GM12878 (cell line): ENCODE measurements at regions not wholly inside any gene's neighbourhood (a gene's known extent, or its start where the extent isn't known, plus 50 kb on each side); places are given as distances from the start of the nearest gene placed in this dataset.

Source experiments
- ATAC-seq: fragments of 200-7000 bp; cut with Tn5 transposase; 3 replicates; pipeline ENCODE4 v1.9.1; 2020; ENCODE audit warnings: mild to moderate bottlenecking, moderate library complexity
- BruUV-seq: library from RNA; stranded (reverse); fragments of 400-500 nt; replicated peaks from 2 replicates; lab custom pipeline; 2021; lab: Mats Ljungman, UMichigan
- CTCF ChIA-PET: fragments of 300-600 bp; sonication (Branson Sonifier 250); formaldehyde crosslinking; extraction: SDS; loops from one replicate; lab custom pipeline; 2021; ENCODE audit warnings: inconsistent platforms; lab: Yijun Ruan, JAX
- POLR2A ChIA-PET: fragments of 350-600 bp; formaldehyde crosslinking; extraction: SDS; loops from one replicate; lab custom pipeline; 2021; ENCODE audit warnings: inconsistent platforms; lab: Charles Lee
- RAD21 ChIA-PET: fragments of 300-600 bp; sonication (Branson Sonifier 250); formaldehyde crosslinking; loops from one replicate; lab custom pipeline; 2023; ENCODE audit warnings: antibody characterized with exemption; ENCODE audit not compliant: unreplicated experiment; lab: Charles Lee
- SMC1A ChIA-PET: fragments of 300-600 bp; sonication (Branson Sonifier 250); formaldehyde crosslinking; loops from one replicate; lab custom pipeline; 2023; ENCODE audit not compliant: unreplicated experiment, uncharacterized antibody; lab: Charles Lee
- DNase-seq: peaks from one replicate; pipeline ENCODE4 v3.0.0-alpha.2; 2011; ENCODE audit warnings: low read depth, low spot score
- FAIRE-seq: peaks from 3 replicates; lab custom pipeline; 2011; peaks lifted over from hg19 to GRCh38; lab: Jason Lieb, UNC
- H2AFZ ChIP-seq: 2 replicates; pipeline ENCODE4 v1.6.0; 2011; ENCODE audit warnings: low read depth, low read length, control low read depth; ENCODE audit not compliant: control insufficient read depth
- H3K27ac ChIP-seq: 2 replicates; pipeline ENCODE4 v1.5.1; 2011; ENCODE audit warnings: control low read depth; ENCODE audit not compliant: control insufficient read depth, insufficient read depth
- H3K27me3 ChIP-seq, 2 experiments: replicated peaks in 1 of 2; 2 replicates each; pipeline versions ENCODE4 v1.6.0 to v1.6.1; 2011; ENCODE audit warnings: low read length in 1 of 2; ENCODE audit not compliant: control insufficient read depth in 2 of 2, insufficient read depth in 2 of 2
- H3K36me3 ChIP-seq, 2 experiments: 2 replicates each; pipeline ENCODE4 v1.5.1; 2011; ENCODE audit warnings: low read length in 1 of 2; ENCODE audit not compliant: control insufficient read depth in 2 of 2, insufficient read depth in 2 of 2
- H3K4me1 ChIP-seq: 2 replicates; pipeline ENCODE4 v1.6.1; 2011; ENCODE audit warnings: mild to moderate bottlenecking, low read length, moderate library complexity, mixed read lengths; ENCODE audit not compliant: control insufficient read depth, insufficient read depth
- H3K4me2 ChIP-seq: 2 replicates; pipeline ENCODE4 v1.6.0; 2011; ENCODE audit warnings: control low read depth; ENCODE audit not compliant: control insufficient read depth, insufficient read depth
- H3K4me3 ChIP-seq: fragments of 200-600 bp; sonication (generic); 2 replicates; pipeline ENCODE4 v1.5.1; 2016
- H3K79me2 ChIP-seq: 2 replicates; pipeline ENCODE4 v1.6.0; 2011; ENCODE audit warnings: low read length; ENCODE audit not compliant: control insufficient read depth, insufficient read depth
- H3K9ac ChIP-seq: 2 replicates; pipeline ENCODE4 v1.8.0; 2011; ENCODE audit warnings: low read length, control low read depth, mixed read lengths; ENCODE audit not compliant: control insufficient read depth, insufficient read depth
- H3K9me3 ChIP-seq: replicated peaks from 3 replicates; pipeline ENCODE4 v1.5.1; 2011; ENCODE audit warnings: mild to moderate bottlenecking, low read length; ENCODE audit not compliant: control insufficient read depth, insufficient read depth
- H4K20me1 ChIP-seq: 2 replicates; pipeline ENCODE4 v1.6.0; 2011; ENCODE audit not compliant: control insufficient read depth, insufficient read depth
- BACH1 ChIP-seq: fragments of 450-650 bp; IDR thresholded peaks from 2 replicates; pipeline ENCODE4 v1.6.1; 2017; ENCODE audit warnings: mild to moderate bottlenecking, borderline replicate concordance
- CBX5 ChIP-seq: sonication (generic); IDR thresholded peaks from 2 replicates; pipeline ENCODE4 v1.6.1; 2016; ENCODE audit warnings: low read depth, moderate library complexity, mild to moderate bottlenecking, inconsistent platforms
- EZH2 ChIP-seq: IDR thresholded peaks from 2 replicates; pipeline ENCODE4 v1.6.1; 2012; ENCODE audit warnings: low read depth, mild to moderate bottlenecking, control low read depth, inconsistent platforms, low read length, borderline replicate concordance; ENCODE audit not compliant: control insufficient read depth
- LARP7 ChIP-seq: fragments of 450-650 bp; IDR thresholded peaks from 2 replicates; pipeline ENCODE4 v1.6.1; 2017; ENCODE audit warnings: mild to moderate bottlenecking
- RFX5 ChIP-seq: IDR thresholded peaks from 2 replicates; pipeline ENCODE4 v1.6.1; 2011; ENCODE audit warnings: low read depth, low read length, improper control_type of control experiment
- SMAD1 ChIP-seq: fragments of 450-650 bp; IDR thresholded peaks from 2 replicates; pipeline ENCODE4 v1.6.1; 2018; ENCODE audit warnings: mild to moderate bottlenecking, low read depth; ENCODE audit not compliant: partially characterized antibody
- SMAD5 ChIP-seq: IDR thresholded peaks from 2 replicates; pipeline ENCODE4 v1.6.1; 2016; ENCODE audit warnings: antibody characterized with exemption, low read depth
- SUZ12 ChIP-seq: fragments of 200-600 bp; sonication (generic); IDR thresholded peaks from one replicate; pipeline ENCODE4 v1.6.1; 2018; ENCODE audit warnings: antibody characterized with exemption, mild to moderate bottlenecking; ENCODE audit not compliant: unreplicated experiment
- TCF7 ChIP-seq: IDR thresholded peaks from 2 replicates; pipeline ENCODE4 v1.6.1; 2014; ENCODE audit warnings: antibody characterized with exemption, borderline replicate concordance
- ZNF384 ChIP-seq: IDR thresholded peaks from 2 replicates; pipeline ENCODE4 v1.6.1; 2012; ENCODE audit warnings: low read depth, mild to moderate bottlenecking, low read length, improper control_type of control experiment, borderline replicate concordance
- WGBS: methylation state at CpG from one replicate; pipeline ENCODE4 v1.1.6; 2016; ENCODE audit warnings: low lambda C conversion rate; ENCODE audit not compliant: insufficient replicate concordance, insufficient coverage; ENCODE audit errors: missing lambda C conversion rate; 5-methylcytosine and 5-hydroxymethylcytosine counted together
- in situ Hi-C: fragments of 300-500 bp; cut with MboI; formaldehyde crosslinking; loops from 9 replicates; pipeline ENCODE4 v1.14.3; 2018; ENCODE audit warnings: mixed read lengths
- intact Hi-C: fragments of 100-400 bp; cut with micrococcal nuclease; formaldehyde crosslinking; loops from one replicate; pipeline ENCODE4 v1.14.2; 2022; ENCODE audit not compliant: unreplicated experiment
- TF ChIP-seq, protein P1 (sequence below): IDR thresholded peaks from 2 replicates; pipeline ENCODE4 v1.6.1; 2011; ENCODE audit warnings: low read depth, mild to moderate bottlenecking, low read length, moderate library complexity, borderline replicate concordance; ENCODE audit errors: extremely low read depth
- TF ChIP-seq, protein P2 (sequence below): fragments of 450-650 bp; IDR thresholded peaks from 2 replicates; pipeline ENCODE4 v1.6.1; 2017; ENCODE audit warnings: mild to moderate bottlenecking, moderate library complexity
- TF ChIP-seq, protein P3 (sequence below): IDR thresholded peaks from 2 replicates; pipeline ENCODE4 v1.6.1; 2011; ENCODE audit warnings: mild to moderate bottlenecking, low read depth, low read length, moderate library complexity; ENCODE audit not compliant: insufficient replicate concordance

DNA sequence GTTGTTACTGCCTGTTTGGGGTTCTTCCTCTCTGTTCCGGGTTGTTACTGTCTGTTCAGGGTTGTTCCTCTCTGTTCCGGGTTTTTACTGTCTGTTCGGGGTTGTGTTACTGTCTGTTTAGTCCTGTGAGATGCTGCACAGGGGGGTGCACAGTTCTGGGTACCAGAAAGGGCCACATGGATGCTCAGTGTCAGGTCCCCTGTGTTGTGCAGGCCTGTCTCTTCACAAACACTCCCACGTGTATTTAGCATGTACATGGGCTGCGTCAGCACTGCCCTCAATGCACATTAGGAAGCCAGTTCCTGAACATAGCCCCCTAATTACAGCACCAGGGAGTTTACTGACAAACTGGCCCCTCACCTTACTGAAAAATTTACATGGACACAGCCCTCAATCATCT, 118.5 kb downstream of the DLL1 start:
- Histone ChIP-seq H3K9ac (no peak overlapping the region), H3K27me3 (no peaks in the 10 kb centered on the region), H3K4me2 (no peak overlapping the region), H3K4me3 (no peak overlapping the region), H4K20me1 (no peaks in the 10 kb centered on the region), H3K9me3 (peaks cover 3% of the 10 kb centered on the region; the same call in 2 of the 3 replicates), H3K36me3 (no peaks in the 10 kb centered on the region), H2AFZ (no peak overlapping the region), H3K4me1 (no peaks in the 10 kb centered on the region), H3K79me2 (no peaks in the 10 kb centered on the region), H3K27ac (no peak overlapping the region)
- ChIA-PET POLR2A (no interaction called here), SMC1A (no interaction called here), CTCF (no interaction called here), RAD21 (no interaction called here)
- WGBS: 55% methylated on average over 5 of the region's 5 CpGs
- no peak for ATAC-seq
- no peak for FAIRE-seq
- no peak for TF ChIP-seq LARP7
- no TSS peak for BruUV-seq
- DNase-seq: no peak
- in situ Hi-C loops: no loop called here
- intact Hi-C loops: no loop called here

DNA sequence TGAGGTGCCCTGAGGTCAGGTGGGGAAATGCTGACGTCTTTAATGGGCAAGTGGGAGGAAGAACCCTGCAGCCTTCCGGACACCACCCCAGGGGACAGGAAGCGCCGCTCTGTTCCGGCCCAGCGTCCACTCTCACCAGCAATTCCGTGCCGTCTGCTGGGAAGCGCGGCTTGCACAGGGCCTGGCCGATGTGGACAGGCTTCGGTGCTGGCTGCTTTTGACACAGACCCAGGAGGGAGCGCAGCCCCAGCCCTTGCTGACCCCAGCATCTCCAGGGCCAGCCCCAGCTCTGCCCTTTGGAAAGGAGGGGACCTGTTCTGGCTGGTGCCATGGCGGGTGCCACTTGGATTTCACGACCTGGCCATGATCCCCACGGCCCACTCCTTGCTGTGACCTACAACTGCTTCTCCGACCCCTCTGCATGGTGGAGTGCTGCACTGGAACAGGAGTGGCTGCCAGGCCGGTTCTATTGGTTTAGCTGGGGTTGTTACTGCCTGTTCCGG, 123.2 kb downstream of the DLL1 start:
- no peak overlapping the region for H3K4me2 ChIP-seq
- H3K4me1 ChIP-seq: no peaks in the 10 kb centered on the region
- H4K20me1 ChIP-seq: no peaks in the 10 kb centered on the region
- no peak overlapping the region for H3K4me3 ChIP-seq
- no peaks in the 10 kb centered on the region for H3K79me2 ChIP-seq
- no peaks in the 10 kb centered on the region for H3K27me3 ChIP-seq
- no peak overlapping the region for H3K9ac ChIP-seq
- RAD21 ChIA-PET: no interaction called here
- POLR2A ChIA-PET: no interaction called here
- H2AFZ ChIP-seq: no peak overlapping the region
- ATAC-seq (no peak), DNase-seq (no peak), FAIRE-seq (no peak)
- H3K27ac ChIP-seq: no peak overlapping the region
- WGBS: 66% methylated on average over 19 of the region's 19 CpGs
- CTCF ChIA-PET: no interaction called here
- H3K9me3 ChIP-seq: peaks cover 3% of the 10 kb centered on the region; the same call in 2 of the 3 replicates
- intact Hi-C loops (no loop called here), in situ Hi-C loops (no loop called here)
- no TSS peak for BruUV-seq
- SMC1A ChIA-PET: no interaction called here
- no peaks in the 10 kb centered on the region for H3K36me3 ChIP-seq
- no peak for TF ChIP-seq EZH2
- TF ChIP-seq, protein P1, sequence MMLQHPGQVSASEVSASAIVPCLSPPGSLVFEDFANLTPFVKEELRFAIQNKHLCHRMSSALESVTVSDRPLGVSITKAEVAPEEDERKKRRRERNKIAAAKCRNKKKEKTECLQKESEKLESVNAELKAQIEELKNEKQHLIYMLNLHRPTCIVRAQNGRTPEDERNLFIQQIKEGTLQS: no peak
- no peak for TF ChIP-seq SMAD1
- TF ChIP-seq RFX5: no peak
- TF ChIP-seq ZNF384: no peak
- no peak for TF ChIP-seq BACH1
- no peak for TF ChIP-seq TCF7
- TF ChIP-seq, protein P2, sequence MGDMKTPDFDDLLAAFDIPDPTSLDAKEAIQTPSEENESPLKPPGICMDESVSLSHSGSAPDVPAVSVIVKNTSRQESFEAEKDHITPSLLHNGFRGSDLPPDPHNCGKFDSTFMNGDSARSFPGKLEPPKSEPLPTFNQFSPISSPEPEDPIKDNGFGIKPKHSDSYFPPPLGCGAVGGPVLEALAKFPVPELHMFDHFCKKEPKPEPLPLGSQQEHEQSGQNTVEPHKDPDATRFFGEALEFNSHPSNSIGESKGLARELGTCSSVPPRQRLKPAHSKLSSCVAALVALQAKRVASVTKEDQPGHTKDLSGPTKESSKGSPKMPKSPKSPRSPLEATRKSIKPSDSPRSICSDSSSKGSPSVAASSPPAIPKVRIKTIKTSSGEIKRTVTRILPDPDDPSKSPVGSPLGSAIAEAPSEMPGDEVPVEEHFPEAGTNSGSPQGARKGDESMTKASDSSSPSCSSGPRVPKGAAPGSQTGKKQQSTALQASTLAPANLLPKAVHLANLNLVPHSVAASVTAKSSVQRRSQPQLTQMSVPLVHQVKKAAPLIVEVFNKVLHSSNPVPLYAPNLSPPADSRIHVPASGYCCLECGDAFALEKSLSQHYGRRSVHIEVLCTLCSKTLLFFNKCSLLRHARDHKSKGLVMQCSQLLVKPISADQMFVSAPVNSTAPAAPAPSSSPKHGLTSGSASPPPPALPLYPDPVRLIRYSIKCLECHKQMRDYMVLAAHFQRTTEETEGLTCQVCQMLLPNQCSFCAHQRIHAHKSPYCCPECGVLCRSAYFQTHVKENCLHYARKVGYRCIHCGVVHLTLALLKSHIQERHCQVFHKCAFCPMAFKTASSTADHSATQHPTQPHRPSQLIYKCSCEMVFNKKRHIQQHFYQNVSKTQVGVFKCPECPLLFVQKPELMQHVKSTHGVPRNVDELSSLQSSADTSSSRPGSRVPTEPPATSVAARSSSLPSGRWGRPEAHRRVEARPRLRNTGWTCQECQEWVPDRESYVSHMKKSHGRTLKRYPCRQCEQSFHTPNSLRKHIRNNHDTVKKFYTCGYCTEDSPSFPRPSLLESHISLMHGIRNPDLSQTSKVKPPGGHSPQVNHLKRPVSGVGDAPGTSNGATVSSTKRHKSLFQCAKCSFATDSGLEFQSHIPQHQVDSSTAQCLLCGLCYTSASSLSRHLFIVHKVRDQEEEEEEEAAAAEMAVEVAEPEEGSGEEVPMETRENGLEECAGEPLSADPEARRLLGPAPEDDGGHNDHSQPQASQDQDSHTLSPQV: no peak
- no peak for TF ChIP-seq SUZ12
- TF ChIP-seq, protein P3, sequence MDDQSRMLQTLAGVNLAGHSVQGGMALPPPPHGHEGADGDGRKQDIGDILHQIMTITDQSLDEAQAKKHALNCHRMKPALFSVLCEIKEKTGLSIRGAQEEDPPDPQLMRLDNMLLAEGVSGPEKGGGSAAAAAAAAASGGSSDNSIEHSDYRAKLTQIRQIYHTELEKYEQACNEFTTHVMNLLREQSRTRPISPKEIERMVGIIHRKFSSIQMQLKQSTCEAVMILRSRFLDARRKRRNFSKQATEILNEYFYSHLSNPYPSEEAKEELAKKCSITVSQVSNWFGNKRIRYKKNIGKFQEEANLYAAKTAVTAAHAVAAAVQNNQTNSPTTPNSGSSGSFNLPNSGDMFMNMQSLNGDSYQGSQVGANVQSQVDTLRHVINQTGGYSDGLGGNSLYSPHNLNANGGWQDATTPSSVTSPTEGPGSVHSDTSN: no peak
- TF ChIP-seq CBX5: no peak
- TF ChIP-seq SMAD5: no peak
